ENCODE measurements at regions not wholly inside any gene's neighbourhood (a gene's known extent, or its start where the extent isn't known, plus 50 kb on each side); places are given as distances from the start of the nearest gene placed in this dataset.

DNA sequence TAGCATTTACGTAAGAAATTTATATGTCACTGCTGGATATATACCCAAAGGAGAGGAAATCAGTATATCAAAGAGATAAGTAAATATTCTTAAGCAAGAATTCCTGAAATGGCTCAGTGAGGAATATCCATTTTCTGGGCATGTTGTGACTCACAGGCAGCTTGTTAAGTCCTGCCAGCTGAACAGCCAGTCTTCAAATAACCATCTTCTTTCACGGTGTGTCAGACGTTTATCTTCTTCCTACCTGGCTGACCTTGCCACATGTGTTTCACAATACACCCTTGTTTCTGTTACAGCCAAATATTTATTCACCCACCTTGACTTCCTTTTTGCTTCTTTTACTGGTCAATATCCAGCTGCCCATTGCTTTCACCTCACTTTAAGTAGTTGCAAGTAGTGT, 648.1 kb downstream of the ANKRD7 start:
- Mint-ChIP-seq H3K36me3 (ENCODE audit: low read depth) (no peaks in the 10 kb centered on the region), H3K4me3 (no peak overlapping the region), H3K27me3 (no peaks in the 10 kb centered on the region), H3K9me3 (peaks cover 2% of the 10 kb centered on the region), H3K27ac (no peak overlapping the region), H3K4me1 (no peaks in the 10 kb centered on the region)
- ChIA-PET CTCF (no interaction called here), POLR2A (no interaction called here)
- intact Hi-C loops (cut with micrococcal nuclease), result no loop called here
- ATAC-seq (ENCODE audit: low read depth) (no peak), DNase-seq (no peak)
- TF ChIP-seq CTCF (IDR thresholded peaks at IDR 0.05), result no peak

- Mint-ChIP-seq H3K9me3 (no peaks in the 10 kb centered on the region), H3K4me1 (no peaks in the 10 kb centered on the region), H3K4me3 (no peak overlapping the region), H3K36me3 (ENCODE audit: low read depth) (no peaks in the 10 kb centered on the region), H3K27ac (no peak overlapping the region), H3K27me3 (no peaks in the 10 kb centered on the region)
- ATAC-seq (ENCODE audit: low read depth) (no peak), DNase-seq (no peak)
- ChIA-PET CTCF (no interaction called here), POLR2A (no interaction called here)
- TF ChIP-seq CTCF (IDR thresholded peaks at IDR 0.05), result no peak
- intact Hi-C loops (cut with micrococcal nuclease), result no loop called here
Observed at GRCh38 chr7:118877187-118877586, 652.7 kb downstream of the ANKRD7 start.

DNA sequence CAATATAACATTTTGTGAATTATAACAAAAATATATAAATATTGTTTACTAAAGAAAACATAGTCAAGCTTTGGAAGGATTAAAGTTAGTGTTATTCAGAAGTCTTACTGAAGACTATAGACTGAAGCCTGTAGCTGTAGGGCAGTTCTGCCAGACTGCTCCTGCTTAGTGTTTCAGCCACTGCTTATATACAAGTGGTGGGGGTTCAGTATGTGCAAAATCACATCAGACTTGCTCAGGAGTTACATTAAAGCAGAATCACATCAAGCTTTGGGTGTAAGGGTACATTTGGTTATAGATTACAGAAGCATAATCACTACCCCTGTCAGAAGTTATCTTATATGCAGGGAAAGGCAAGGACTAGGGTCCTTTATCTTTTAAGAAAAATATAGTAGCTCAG, 653.8 kb downstream of the ANKRD7 start:
- Mint-ChIP-seq H3K4me3 (no peak overlapping the region), H3K4me1 (no peaks in the 10 kb centered on the region), H3K27me3 (no peaks in the 10 kb centered on the region), H3K9me3 (no peaks in the 10 kb centered on the region), H3K27ac (no peak overlapping the region), H3K36me3 (ENCODE audit: low read depth) (no peaks in the 10 kb centered on the region)
- intact Hi-C loops (cut with micrococcal nuclease), result no loop called here
- TF ChIP-seq CTCF (IDR thresholded peaks at IDR 0.05), result no peak
- ChIA-PET CTCF (no interaction called here), POLR2A (no interaction called here)
- ATAC-seq (ENCODE audit: low read depth) (no peak), DNase-seq (no peak)

- Mint-ChIP-seq H3K9me3 (peaks cover 2% of the 10 kb centered on the region), H3K4me3 (no peak overlapping the region), H3K27me3 (no peaks in the 10 kb centered on the region), H3K36me3 (ENCODE audit: low read depth) (no peaks in the 10 kb centered on the region), H3K4me1 (no peaks in the 10 kb centered on the region), H3K27ac (no peak overlapping the region)
- no peak for TF ChIP-seq CTCF (IDR thresholded peaks at IDR 0.05)
- intact Hi-C loops (cut with micrococcal nuclease), result no loop called here
- DNase-seq (no peak), ATAC-seq (ENCODE audit: low read depth) (no peak)
- POLR2A ChIA-PET, result no interaction called here
- CTCF ChIA-PET, result no interaction called here
Observed at GRCh38 chr7:118898284-118898683, 673.8 kb downstream of the ANKRD7 start.

DNA sequence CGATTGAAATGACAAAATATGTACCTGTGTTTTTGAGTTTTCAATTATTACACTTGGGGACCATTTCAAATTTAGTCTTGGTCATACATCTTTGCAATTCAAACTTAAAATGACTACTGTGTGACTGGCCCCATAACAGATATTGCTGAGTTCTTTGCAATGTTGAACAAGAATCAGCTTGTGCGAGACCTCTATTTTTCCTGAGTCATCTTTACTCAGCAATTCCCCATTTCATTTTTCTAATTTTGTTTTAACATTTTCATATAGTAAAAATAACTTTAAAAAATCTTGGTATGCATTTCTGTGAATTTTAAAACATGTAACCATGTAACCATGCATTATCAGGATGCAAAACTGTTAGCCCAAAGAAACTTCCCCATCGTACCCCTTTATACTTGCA, 678.1 kb downstream of the ANKRD7 start:
- Mint-ChIP-seq H3K4me1 (no peaks in the 10 kb centered on the region), H3K27ac (no peak overlapping the region), H3K27me3 (no peaks in the 10 kb centered on the region), H3K36me3 (ENCODE audit: low read depth) (no peaks in the 10 kb centered on the region), H3K9me3 (peaks cover under 1% of the 10 kb centered on the region), H3K4me3 (no peak overlapping the region)
- intact Hi-C loops (cut with micrococcal nuclease), result no loop called here
- ChIA-PET CTCF (no interaction called here), POLR2A (no interaction called here)
- no peak for TF ChIP-seq CTCF (IDR thresholded peaks at IDR 0.05)
- ATAC-seq (ENCODE audit: low read depth) (no peak), DNase-seq (no peak)
